MM.1S (cell line): ENCODE measurements at regions not wholly inside any gene's neighbourhood (a gene's known extent, or its start where the extent isn't known, plus 50 kb on each side); places are given as distances from the start of the nearest gene placed in this dataset.

Source experiments
- DNase-seq: peaks from one replicate; pipeline ENCODE4 v3.0.0-alpha.2; 2015
- H2AFZ ChIP-seq: fragments of 300-600 bp; sonication (generic); 2 replicates; pipeline ENCODE4 v1.6.0; 2016; ENCODE audit warnings: antibody characterized with exemption, low read length
- H3F3A ChIP-seq: fragments of 300-600 bp; sonication (generic); 2 replicates; pipeline ENCODE4 v1.6.1; 2016; ENCODE audit warnings: mild to moderate bottlenecking, antibody characterized with exemption, low read length, moderate library complexity, mixed read lengths; ENCODE audit not compliant: insufficient read depth
- H3K27ac ChIP-seq: fragments of 300-600 bp; sonication (generic); 2 replicates; pipeline ENCODE4 v1.5.1; 2016; ENCODE audit warnings: mild to moderate bottlenecking, low read length
- H3K27me3 ChIP-seq: fragments of 300-600 bp; sonication (generic); replicated peaks from 2 replicates; pipeline ENCODE4 v1.6.0; 2016; ENCODE audit warnings: low read length; ENCODE audit not compliant: insufficient read depth
- H3K36me3 ChIP-seq: fragments of 300-600 bp; sonication (generic); replicated peaks from 2 replicates; pipeline ENCODE4 v1.6.1; 2016; ENCODE audit warnings: mild to moderate bottlenecking, low read length, mixed read lengths; ENCODE audit not compliant: insufficient read depth
- H3K4me1 ChIP-seq: fragments of 300-600 bp; sonication (generic); 2 replicates; pipeline ENCODE4 v1.6.1; 2016; ENCODE audit warnings: low read length, mixed read lengths
- H3K4me2 ChIP-seq: fragments of 300-600 bp; sonication (generic); 2 replicates; pipeline ENCODE4 v1.6.0; 2016; ENCODE audit warnings: low read depth, low read length
- H3K4me3 ChIP-seq: fragments of 300-600 bp; sonication (generic); 2 replicates; pipeline ENCODE4 v1.5.1; 2016; ENCODE audit warnings: low read length, mixed read lengths
- H3K79me2 ChIP-seq: fragments of 300-600 bp; sonication (generic); 2 replicates; pipeline ENCODE4 v1.6.1; 2016; ENCODE audit warnings: mixed run types, low read length, mixed read lengths
- H3K9ac ChIP-seq: fragments of 300-600 bp; sonication (generic); 2 replicates; pipeline ENCODE4 v1.6.1; 2016; ENCODE audit warnings: low read length, mixed read lengths
- H3K9me2 ChIP-seq: fragments of 300-600 bp; sonication (generic); replicated peaks from 2 replicates; pipeline ENCODE4 v1.6.1; 2016; ENCODE audit warnings: mild to moderate bottlenecking, low read length, mixed read lengths; ENCODE audit not compliant: insufficient read depth
- H3K9me3 ChIP-seq: fragments of 300-600 bp; sonication (generic); replicated peaks from 2 replicates; pipeline ENCODE4 v1.6.1; 2016; ENCODE audit warnings: mild to moderate bottlenecking, low read length, mixed read lengths; ENCODE audit not compliant: insufficient read depth
- H4K20me1 ChIP-seq: fragments of 300-600 bp; sonication (generic); 2 replicates; pipeline ENCODE4 v1.6.1; 2016; ENCODE audit warnings: mild to moderate bottlenecking, low read length, moderate library complexity, mixed read lengths; ENCODE audit not compliant: insufficient read depth
- CTCF ChIP-seq: fragments of 300-600 bp; sonication (generic); IDR thresholded peaks from 2 replicates; pipeline ENCODE4 v1.5.1; 2016; ENCODE audit warnings: antibody characterized with exemption, low read length, mixed read lengths
- EZH2 ChIP-seq: fragments of 300-600 bp; sonication (generic); optimal IDR thresholded peaks from 2 replicates; pipeline ENCODE3; 2017; ENCODE audit warnings: low read depth, mild to moderate bottlenecking, antibody characterized with exemption, low read length, mixed read lengths
- EZH2phosphoT487 ChIP-seq: fragments of 300-600 bp; sonication (generic); IDR thresholded peaks from 2 replicates; pipeline ENCODE4 v1.6.1; 2018; ENCODE audit warnings: antibody characterized with exemption, low read length

- Histone ChIP-seq H3K9me2 (no peaks in the 10 kb centered on the region), H3K4me1 (no peaks in the 10 kb centered on the region), H3K4me3 (no peak overlapping the region), H4K20me1 (no peaks in the 10 kb centered on the region), H3K36me3 (no peaks in the 10 kb centered on the region), H3K9ac (no peak overlapping the region), H3F3A (no peaks in the 10 kb centered on the region), H2AFZ (no peak overlapping the region), H3K4me2 (no peak overlapping the region), H3K9me3 (no peaks in the 10 kb centered on the region), H3K79me2 (no peaks in the 10 kb centered on the region), H3K27ac (no peak overlapping the region), H3K27me3 (no peaks in the 10 kb centered on the region)
- no peak for TF ChIP-seq EZH2phosphoT487
- TF ChIP-seq EZH2: no peak
- TF ChIP-seq CTCF: no peak
- no peak for DNase-seq
These were observed 164.9 kb upstream of the BMP4 start for GRCh38 chr14:54121466-54122027.

GRCh38 chr14:54123841-54124240 is 167.2 kb upstream of the BMP4 start:
- Histone ChIP-seq H3F3A (no peaks in the 10 kb centered on the region), H3K4me1 (no peaks in the 10 kb centered on the region), H2AFZ (no peak overlapping the region), H3K9ac (no peak overlapping the region), H3K4me2 (no peak overlapping the region), H3K27ac (no peak overlapping the region), H3K9me3 (no peaks in the 10 kb centered on the region), H3K79me2 (no peaks in the 10 kb centered on the region), H3K4me3 (no peak overlapping the region), H4K20me1 (no peaks in the 10 kb centered on the region), H3K36me3 (no peaks in the 10 kb centered on the region), H3K27me3 (no peaks in the 10 kb centered on the region), H3K9me2 (no peaks in the 10 kb centered on the region)
- DNase-seq: no peak
- TF ChIP-seq EZH2phosphoT487 (no peak), EZH2 (no peak), CTCF (no peak)

GRCh38 chr14:54125109-54125508 is 168.5 kb upstream of the BMP4 start:
- no peak overlapping the region for H3K9ac ChIP-seq
- H3K27ac ChIP-seq: no peak overlapping the region
- H3F3A ChIP-seq: no peaks in the 10 kb centered on the region
- H3K36me3 ChIP-seq: no peaks in the 10 kb centered on the region
- no peaks in the 10 kb centered on the region for H3K9me3 ChIP-seq
- no peaks in the 10 kb centered on the region for H3K79me2 ChIP-seq
- H3K4me3 ChIP-seq: no peak overlapping the region
- no peaks in the 10 kb centered on the region for H4K20me1 ChIP-seq
- no peak overlapping the region for H2AFZ ChIP-seq
- DNase-seq: no peak
- H3K4me1 ChIP-seq: no peaks in the 10 kb centered on the region
- H3K4me2 ChIP-seq: no peak overlapping the region
- TF ChIP-seq EZH2: no peak
- TF ChIP-seq EZH2phosphoT487: no peak
- TF ChIP-seq CTCF: no peak
- no peaks in the 10 kb centered on the region for H3K9me2 ChIP-seq
- H3K27me3 ChIP-seq: no peaks in the 10 kb centered on the region
